ENCODE measurements at regions not wholly inside any gene's neighbourhood (a gene's known extent, or its start where the extent isn't known, plus 50 kb on each side); places are given as distances from the start of the nearest gene placed in this dataset.

DNA sequence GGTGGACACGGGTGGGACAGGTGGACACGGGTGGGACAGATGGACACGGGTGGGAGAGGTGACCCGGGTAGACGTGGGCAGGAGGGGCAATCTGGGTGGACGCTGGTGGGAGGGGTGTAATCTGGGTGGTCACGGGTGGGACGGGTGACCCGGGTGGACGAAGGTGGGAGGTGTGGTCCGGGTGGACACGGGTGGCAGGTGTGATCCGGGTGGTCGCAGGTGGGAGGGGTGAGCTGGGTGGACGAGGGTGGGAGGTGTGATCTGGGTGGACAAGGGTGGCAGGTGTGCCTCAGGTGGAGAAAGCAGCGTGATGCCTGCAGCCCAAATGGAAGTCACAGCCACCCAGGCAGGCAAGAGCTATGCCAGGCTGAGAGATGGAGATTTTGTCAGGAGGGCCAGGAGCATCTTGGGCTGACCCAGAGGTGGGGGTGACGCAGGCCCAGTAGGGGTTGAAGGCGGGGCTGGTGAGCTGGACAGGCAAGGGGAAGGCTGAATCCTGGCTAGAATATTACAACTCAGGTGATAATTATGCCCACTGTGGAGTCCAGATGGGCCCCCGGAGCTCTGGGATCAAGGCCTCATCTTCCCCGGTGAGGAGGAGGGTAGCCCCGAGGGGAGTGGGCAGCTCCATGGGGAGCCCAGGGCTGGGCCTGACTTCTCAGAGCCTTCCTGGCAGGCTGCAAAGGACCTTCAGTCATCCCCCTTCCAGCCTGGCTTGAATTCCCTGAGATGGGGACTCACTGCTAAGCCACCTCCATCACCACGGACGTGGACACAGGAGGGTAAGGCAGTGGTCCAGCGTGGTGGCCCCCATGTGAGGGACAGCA is 100.0 kb downstream of the ADRA2C start:
- Histone ChIP-seq H3K4me1 (ENCODE audit: insufficient read depth, low read length, poor library complexity, severe bottlenecking) (no peaks in the 10 kb centered on the region), H3K79me2 (ENCODE audit: insufficient read depth, low read length) (no peaks in the 10 kb centered on the region), H3K36me3 (ENCODE audit: insufficient read depth, low read length) (no peaks in the 10 kb centered on the region), H3K9ac (ENCODE audit: low read depth, low read length, poor library complexity, severe bottlenecking) (no peak overlapping the region), H3K9me2 (replicated peaks; ENCODE audit: low read depth, low read length) (no peaks in the 10 kb centered on the region), H3K4me3 (ENCODE audit: low read length, poor library complexity, severe bottlenecking) (no peak overlapping the region), H3K4me2 (ENCODE audit: low read depth, low read length, poor library complexity, severe bottlenecking) (no peak overlapping the region), H4K20me1 (ENCODE audit: insufficient read depth, low read length, poor library complexity, severe bottlenecking) (no peaks in the 10 kb centered on the region), H2AFZ (ENCODE audit: low read length) (no peak overlapping the region), H3K9me3 (ENCODE audit: insufficient read depth, low read depth, low read length) (no peaks in the 10 kb centered on the region), H3F3A (ENCODE audit: low read depth) (no peaks in the 10 kb centered on the region), H3K27me3 (ENCODE audit: insufficient read depth, low read length, poor library complexity, severe bottlenecking) (no peaks in the 10 kb centered on the region)
- no peak for TF ChIP-seq EZH2phosphoT487 (IDR thresholded peaks at IDR 0.05; ENCODE audit: borderline replicate concordance)

DNA sequence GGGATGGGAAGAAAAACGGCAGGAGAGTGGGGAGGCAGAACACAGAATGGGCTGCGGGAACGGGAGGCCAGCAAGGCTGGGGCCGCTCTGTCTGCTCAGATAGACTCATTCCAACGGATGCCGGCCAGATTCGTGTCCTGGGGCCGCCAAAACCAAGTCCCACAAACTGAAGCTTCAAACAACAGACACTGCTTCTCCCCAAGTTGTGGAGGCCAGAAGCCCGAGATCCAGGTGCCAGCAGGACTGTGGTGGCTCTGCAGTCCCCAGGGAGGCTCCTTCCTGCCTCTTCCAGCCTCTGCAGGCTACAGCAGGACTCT is 100.6 kb downstream of the ADRA2C start:
- H2AFZ ChIP-seq (ENCODE audit: low read length) = no peak overlapping the region
- no peaks in the 10 kb centered on the region for H3K36me3 ChIP-seq (ENCODE audit: insufficient read depth, low read length)
- no peak overlapping the region for H3K9ac ChIP-seq (ENCODE audit: low read depth, low read length, poor library complexity, severe bottlenecking)
- no peaks in the 10 kb centered on the region for H3K79me2 ChIP-seq (ENCODE audit: insufficient read depth, low read length)
- H3K4me3 ChIP-seq (ENCODE audit: low read length, poor library complexity, severe bottlenecking) = no peak overlapping the region
- TF ChIP-seq, protein P1, sequence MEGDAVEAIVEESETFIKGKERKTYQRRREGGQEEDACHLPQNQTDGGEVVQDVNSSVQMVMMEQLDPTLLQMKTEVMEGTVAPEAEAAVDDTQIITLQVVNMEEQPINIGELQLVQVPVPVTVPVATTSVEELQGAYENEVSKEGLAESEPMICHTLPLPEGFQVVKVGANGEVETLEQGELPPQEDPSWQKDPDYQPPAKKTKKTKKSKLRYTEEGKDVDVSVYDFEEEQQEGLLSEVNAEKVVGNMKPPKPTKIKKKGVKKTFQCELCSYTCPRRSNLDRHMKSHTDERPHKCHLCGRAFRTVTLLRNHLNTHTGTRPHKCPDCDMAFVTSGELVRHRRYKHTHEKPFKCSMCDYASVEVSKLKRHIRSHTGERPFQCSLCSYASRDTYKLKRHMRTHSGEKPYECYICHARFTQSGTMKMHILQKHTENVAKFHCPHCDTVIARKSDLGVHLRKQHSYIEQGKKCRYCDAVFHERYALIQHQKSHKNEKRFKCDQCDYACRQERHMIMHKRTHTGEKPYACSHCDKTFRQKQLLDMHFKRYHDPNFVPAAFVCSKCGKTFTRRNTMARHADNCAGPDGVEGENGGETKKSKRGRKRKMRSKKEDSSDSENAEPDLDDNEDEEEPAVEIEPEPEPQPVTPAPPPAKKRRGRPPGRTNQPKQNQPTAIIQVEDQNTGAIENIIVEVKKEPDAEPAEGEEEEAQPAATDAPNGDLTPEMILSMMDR (conservative IDR thresholded peaks at IDR 0.05; ENCODE audit: low read length) = no peak
- TF ChIP-seq EZH2phosphoT487 (IDR thresholded peaks at IDR 0.05; ENCODE audit: borderline replicate concordance) = no peak
- no peaks in the 10 kb centered on the region for H4K20me1 ChIP-seq (ENCODE audit: insufficient read depth, low read length, poor library complexity, severe bottlenecking)
- no peaks in the 10 kb centered on the region for H3K27me3 ChIP-seq (ENCODE audit: insufficient read depth, low read length, poor library complexity, severe bottlenecking)
- no peak overlapping the region for H3K4me2 ChIP-seq (ENCODE audit: low read depth, low read length, poor library complexity, severe bottlenecking)
- H3F3A ChIP-seq (ENCODE audit: low read depth) = no peaks in the 10 kb centered on the region
- no peaks in the 10 kb centered on the region for H3K9me3 ChIP-seq (ENCODE audit: insufficient read depth, low read depth, low read length)
- H3K4me1 ChIP-seq (ENCODE audit: insufficient read depth, low read length, poor library complexity, severe bottlenecking) = no peaks in the 10 kb centered on the region
- H3K9me2 ChIP-seq (replicated peaks; ENCODE audit: low read depth, low read length) = no peaks in the 10 kb centered on the region

DNA sequence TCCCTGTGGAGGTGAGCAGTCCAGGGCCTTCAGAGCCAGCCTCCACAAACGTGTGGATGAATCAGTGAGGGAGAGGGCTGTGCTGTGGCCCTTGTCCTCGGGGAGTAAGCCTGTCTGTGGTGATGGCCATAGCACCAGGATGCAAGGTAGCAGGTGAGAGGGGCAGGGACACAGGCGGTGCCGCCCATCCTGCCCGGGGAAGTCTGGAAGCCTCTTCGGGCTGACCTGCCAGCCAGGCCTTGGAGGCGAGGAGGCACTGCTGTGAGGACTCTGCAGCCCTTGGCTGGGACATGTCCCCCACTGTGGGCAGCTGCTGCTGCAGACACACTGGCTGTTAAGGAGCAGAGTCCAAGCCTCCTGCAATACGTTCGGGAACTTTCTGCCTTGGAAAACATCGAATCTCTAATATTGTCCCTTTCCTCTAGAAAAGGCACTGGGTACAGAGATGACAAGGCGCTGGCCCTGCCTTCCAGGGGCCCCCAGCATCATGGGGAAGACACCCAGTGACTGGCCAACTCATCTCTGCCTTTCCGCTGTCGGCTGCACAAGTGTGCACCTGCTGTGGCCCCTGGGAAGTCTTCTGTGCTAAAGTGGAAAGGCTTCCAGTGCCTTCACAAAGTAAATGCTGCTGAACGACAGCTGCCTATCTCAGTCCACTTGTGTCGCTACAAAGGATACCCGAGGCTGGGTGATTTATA is 101.4 kb downstream of the ADRA2C start:
- no peaks in the 10 kb centered on the region for H3K79me2 ChIP-seq (ENCODE audit: insufficient read depth, low read length)
- H3K9me3 ChIP-seq (ENCODE audit: insufficient read depth, low read depth, low read length) = no peaks in the 10 kb centered on the region
- no peak overlapping the region for H3K4me3 ChIP-seq (ENCODE audit: low read length, poor library complexity, severe bottlenecking)
- no peaks in the 10 kb centered on the region for H3K9me2 ChIP-seq (replicated peaks; ENCODE audit: low read depth, low read length)
- no peak overlapping the region for H3K9ac ChIP-seq (ENCODE audit: low read depth, low read length, poor library complexity, severe bottlenecking)
- H3K27me3 ChIP-seq (ENCODE audit: insufficient read depth, low read length, poor library complexity, severe bottlenecking) = no peaks in the 10 kb centered on the region
- no peaks in the 10 kb centered on the region for H4K20me1 ChIP-seq (ENCODE audit: insufficient read depth, low read length, poor library complexity, severe bottlenecking)
- no peak for TF ChIP-seq EZH2phosphoT487 (IDR thresholded peaks at IDR 0.05; ENCODE audit: borderline replicate concordance)
- TF ChIP-seq, protein P1 (conservative IDR thresholded peaks at IDR 0.05; ENCODE audit: low read length) = no peak
- no peaks in the 10 kb centered on the region for H3F3A ChIP-seq (ENCODE audit: low read depth)
- H3K36me3 ChIP-seq (ENCODE audit: insufficient read depth, low read length) = no peaks in the 10 kb centered on the region
- H3K4me1 ChIP-seq (ENCODE audit: insufficient read depth, low read length, poor library complexity, severe bottlenecking) = no peaks in the 10 kb centered on the region
- no peak overlapping the region for H2AFZ ChIP-seq (ENCODE audit: low read length)
- no peak overlapping the region for H3K4me2 ChIP-seq (ENCODE audit: low read depth, low read length, poor library complexity, severe bottlenecking)

All from Loucy (cell line).